SK-N-SH treated with all-trans-retinoic acid at 6 μM for 48 hours (cell line): ENCODE measurements at regions not wholly inside any gene's neighbourhood (a gene's known extent, or its start where the extent isn't known, plus 50 kb on each side); places are given as distances from the start of the nearest gene placed in this dataset.

ENCODE experiments used
- ATAC-seq: fragments of 200-7000 bp; cut with Tn5 transposase; 3 replicates; pipeline ENCODE4 v1.9.1; 2020; ENCODE audit warnings: mild to moderate bottlenecking, moderate library complexity
- ARNTL ChIP-seq: fragments of 450-650 bp; formaldehyde crosslinking; IDR thresholded peaks from 2 replicates; pipeline ENCODE4 v1.5.0; 2020; ENCODE audit warnings: low read depth, mild to moderate bottlenecking, moderate library complexity, borderline replicate concordance
- BACH2 ChIP-seq: fragments of 250-450 bp; sonication (Bioruptor Pico); IDR thresholded peaks from 2 replicates; pipeline ENCODE4 v1.9.0; 2021; ENCODE audit warnings: mild to moderate bottlenecking, borderline replicate concordance
- CSRNP3 ChIP-seq: fragments of 250-450 bp; sonication (Bioruptor Pico); IDR thresholded peaks from 2 replicates; pipeline ENCODE4 v1.5.1; 2021; ENCODE audit warnings: mild to moderate bottlenecking, moderate library complexity
- GLIS3 ChIP-seq: fragments of 250-450 bp; sonication (Bioruptor Pico); IDR thresholded peaks from 2 replicates; pipeline ENCODE4 v1.5.0; 2020; ENCODE audit warnings: mild to moderate bottlenecking, moderate library complexity
- ISL1 ChIP-seq: fragments of 250-450 bp; sonication (Bioruptor Pico); IDR thresholded peaks from 2 replicates; pipeline ENCODE4 v2.1.2; 2022; ENCODE audit warnings: mild to moderate bottlenecking, moderate library complexity
- OSR1 ChIP-seq: fragments of 250-450 bp; sonication (Bioruptor Pico); IDR thresholded peaks from 2 replicates; pipeline ENCODE4 v1.8.0; 2022; ENCODE audit warnings: moderate library complexity, mild to moderate bottlenecking, inconsistent platforms
- PATZ1 ChIP-seq: fragments of 250-450 bp; sonication (Bioruptor Pico); IDR thresholded peaks from 2 replicates; pipeline ENCODE4 v1.8.0; 2020; ENCODE audit warnings: mild to moderate bottlenecking, moderate library complexity, borderline replicate concordance
- POU6F1 ChIP-seq: fragments of 250-450 bp; sonication (Bioruptor Pico); IDR thresholded peaks from 2 replicates; pipeline ENCODE4 v1.8.0; 2021; ENCODE audit warnings: low read depth, mild to moderate bottlenecking, moderate library complexity, borderline replicate concordance
- PPARA ChIP-seq: fragments of 250-450 bp; sonication (Bioruptor Pico); IDR thresholded peaks from 2 replicates; pipeline ENCODE4 v1.5.0; 2020; ENCODE audit warnings: mild to moderate bottlenecking, borderline replicate concordance
- RARB ChIP-seq: fragments of 250-450 bp; sonication (Bioruptor Pico); IDR thresholded peaks from 2 replicates; pipeline ENCODE4 v1.8.0; 2021; ENCODE audit warnings: mild to moderate bottlenecking, moderate library complexity
- SNAI2 ChIP-seq: fragments of 250-450 bp; sonication (Bioruptor Pico); IDR thresholded peaks from 2 replicates; pipeline ENCODE4 v1.5.0; 2020; ENCODE audit warnings: mild to moderate bottlenecking, moderate library complexity
- TOX ChIP-seq: fragments of 250-450 bp; sonication (Bioruptor Pico); IDR thresholded peaks from 2 replicates; pipeline ENCODE4 v1.8.0; 2021; ENCODE audit warnings: mild to moderate bottlenecking, moderate library complexity, borderline replicate concordance
- TSHZ2 ChIP-seq: fragments of 250-450 bp; sonication (Bioruptor Pico); IDR thresholded peaks from 2 replicates; pipeline ENCODE4 v1.5.0; 2020; ENCODE audit warnings: mild to moderate bottlenecking, moderate library complexity
- ZC3H10 ChIP-seq: fragments of 250-450 bp; sonication (Bioruptor Pico); IDR thresholded peaks from 2 replicates; pipeline ENCODE4 v1.5.1; 2021; ENCODE audit warnings: mild to moderate bottlenecking, moderate library complexity
- ZFP3 ChIP-seq: fragments of 250-450 bp; sonication (Bioruptor Pico); IDR thresholded peaks from 2 replicates; pipeline ENCODE4 v1.5.0; 2020; ENCODE audit warnings: mild to moderate bottlenecking, moderate library complexity
- ZFP30 ChIP-seq: fragments of 450-650 bp; formaldehyde crosslinking; IDR thresholded peaks from 2 replicates; pipeline ENCODE4 v1.5.0; 2022; ENCODE audit warnings: mild to moderate bottlenecking, moderate library complexity
- ZNF565 ChIP-seq: fragments of 450-650 bp; formaldehyde crosslinking; conservative IDR thresholded peaks from 2 replicates; pipeline ENCODE4 v1.5.0; 2020; ENCODE audit warnings: low read depth, mild to moderate bottlenecking, moderate library complexity
- ZNF70 ChIP-seq: fragments of 450-650 bp; formaldehyde crosslinking; IDR thresholded peaks from 2 replicates; pipeline ENCODE4 v1.5.0; 2020; ENCODE audit warnings: mild to moderate bottlenecking, moderate library complexity
- ZNF8 ChIP-seq: fragments of 450-650 bp; formaldehyde crosslinking; IDR thresholded peaks from 2 replicates; pipeline ENCODE4 v1.5.0; 2020; ENCODE audit warnings: mild to moderate bottlenecking, moderate library complexity

- TF ChIP-seq PATZ1 (CRISPR knock-in tag), result no peak
- no peak for TF ChIP-seq POU6F1
- no peak for TF ChIP-seq PPARA (CRISPR knock-in tag)
- TF ChIP-seq ZC3H10 (CRISPR knock-in tag), result no peak
- TF ChIP-seq ZFP3, result no peak
- TF ChIP-seq ZNF565 (CRISPR knock-in tag), result no peak
- TF ChIP-seq ARNTL (CRISPR knock-in tag), result no peak
- TF ChIP-seq OSR1 (CRISPR knock-in tag), result no peak
- TF ChIP-seq ZNF8 (CRISPR knock-in tag), result no peak
- no peak for TF ChIP-seq TSHZ2
Observed at GRCh38 chr3:148331081-148331846, 366.4 kb upstream of the AGTR1 start (continued).

- ATAC-seq, result no peak
- no peak for TF ChIP-seq ZNF565 (CRISPR knock-in tag)
- TF ChIP-seq TOX (CRISPR knock-in tag), result no peak
- TF ChIP-seq PPARA (CRISPR knock-in tag), result no peak
- no peak for TF ChIP-seq CSRNP3
- TF ChIP-seq ZNF70 (CRISPR knock-in tag), result no peak
- TF ChIP-seq ZFP30, result no peak
- TF ChIP-seq POU6F1, result no peak
- no peak for TF ChIP-seq TSHZ2
- no peak for TF ChIP-seq RARB
- no peak for TF ChIP-seq OSR1 (CRISPR knock-in tag)
- TF ChIP-seq BACH2 (CRISPR knock-in tag), result no peak
- no peak for TF ChIP-seq GLIS3 (CRISPR knock-in tag)
- no peak for TF ChIP-seq SNAI2
- no peak for TF ChIP-seq ISL1
Observed at GRCh38 chr3:148332509-148332908, 365.2 kb upstream of the AGTR1 start.
